IPS-20b (cell line): ENCODE measurements at regions not wholly inside any gene's neighbourhood (a gene's known extent, or its start where the extent isn't known, plus 50 kb on each side); places are given as distances from the start of the nearest gene placed in this dataset.
"Not testable (repeated sequence)": the region's sequence is repeated elsewhere in the genome, so short reads cannot be mapped to it uniquely, and the experiment has no call there.

ENCODE experiments used
- H3K27ac ChIP-seq: one replicate; pipeline ENCODE4 v1.5.1; 2013; ENCODE audit warnings: low read length
- H3K27me3 ChIP-seq: 2 replicates; pipeline ENCODE4 v1.6.1; 2013; ENCODE audit warnings: mild to moderate bottlenecking, low read length, inconsistent platforms; ENCODE audit not compliant: insufficient read depth
- H3K36me3 ChIP-seq: 2 replicates; pipeline ENCODE4 v1.6.1; 2013; ENCODE audit warnings: low read depth, mild to moderate bottlenecking, inconsistent platforms, low read length, moderate library complexity; ENCODE audit not compliant: insufficient read depth
- H3K4me1 ChIP-seq: 2 replicates; pipeline ENCODE4 v1.6.1; 2013; ENCODE audit warnings: mild to moderate bottlenecking, control low read depth, inconsistent platforms, low read length, moderate library complexity; ENCODE audit not compliant: insufficient read depth
- H3K4me3 ChIP-seq: 2 replicates; pipeline ENCODE4 v1.5.1; 2013; ENCODE audit warnings: mild to moderate bottlenecking, low read length, inconsistent platforms
- H3K9ac ChIP-seq: 2 replicates; pipeline ENCODE4 v1.6.1; 2013; ENCODE audit warnings: low read depth, mild to moderate bottlenecking, inconsistent platforms, low read length, moderate library complexity
- H3K9me3 ChIP-seq: 2 replicates; pipeline ENCODE4 v1.6.1; 2013; ENCODE audit warnings: mild to moderate bottlenecking, low read depth, low read length, inconsistent platforms; ENCODE audit not compliant: insufficient read depth

- Histone ChIP-seq H3K4me1 (peaks cover 9% of the 10 kb centered on the region), H3K9me3 (no peaks in the 10 kb centered on the region; the same call in 1 of the 2 replicates), H3K27ac (no peak overlapping the region), H3K9ac (no peak overlapping the region), H3K36me3 (no peaks in the 10 kb centered on the region), H3K27me3 (no peaks in the 10 kb centered on the region), H3K4me3 (no peak overlapping the region)
Observed at GRCh38 chr1:57536749-57537423, 113.0 kb upstream of the DAB1 start.

GRCh38 chr1:57532299-57532698 lies 108.4 kb upstream of the DAB1 start:
- H3K27ac ChIP-seq: no peak overlapping the region
- peaks cover 11% of the 10 kb centered on the region for H3K9me3 ChIP-seq
- H3K4me1 ChIP-seq: no peaks in the 10 kb centered on the region
- H3K4me3 ChIP-seq: no peak overlapping the region
- no peaks in the 10 kb centered on the region for H3K27me3 ChIP-seq
- H3K9ac ChIP-seq: no peak overlapping the region
- no peaks in the 10 kb centered on the region for H3K36me3 ChIP-seq

- H3K4me3 ChIP-seq, H3K36me3 ChIP-seq, H3K27me3 ChIP-seq, H3K4me1 ChIP-seq, H3K27ac ChIP-seq, H3K9ac ChIP-seq: not testable (repeated sequence)
- H3K9me3 ChIP-seq: peaks cover 11% of the 10 kb centered on the region
Observed at GRCh38 chr1:57530911-57531260, 107.0 kb upstream of the DAB1 start.

- no peak overlapping the region for H3K9ac ChIP-seq
- H3K36me3 ChIP-seq: no peaks in the 10 kb centered on the region
- no peak overlapping the region for H3K27ac ChIP-seq
- H3K27me3 ChIP-seq: no peaks in the 10 kb centered on the region
- peaks cover 11% of the 10 kb centered on the region for H3K9me3 ChIP-seq
- no peak overlapping the region for H3K4me3 ChIP-seq
- no peaks in the 10 kb centered on the region for H3K4me1 ChIP-seq
Observed at GRCh38 chr1:57530206-57530910, 106.5 kb upstream of the DAB1 start.

- Histone ChIP-seq H3K4me1 (peaks cover 7% of the 10 kb centered on the region), H3K36me3 (no peaks in the 10 kb centered on the region), H3K9me3 (no peaks in the 10 kb centered on the region), H3K27me3 (no peaks in the 10 kb centered on the region), H3K9ac (no peak overlapping the region), H3K4me3 (no peak overlapping the region), H3K27ac (no peak overlapping the region)
Observed at GRCh38 chr1:57522575-57522974, 98.7 kb upstream of the DAB1 start.

DNA sequence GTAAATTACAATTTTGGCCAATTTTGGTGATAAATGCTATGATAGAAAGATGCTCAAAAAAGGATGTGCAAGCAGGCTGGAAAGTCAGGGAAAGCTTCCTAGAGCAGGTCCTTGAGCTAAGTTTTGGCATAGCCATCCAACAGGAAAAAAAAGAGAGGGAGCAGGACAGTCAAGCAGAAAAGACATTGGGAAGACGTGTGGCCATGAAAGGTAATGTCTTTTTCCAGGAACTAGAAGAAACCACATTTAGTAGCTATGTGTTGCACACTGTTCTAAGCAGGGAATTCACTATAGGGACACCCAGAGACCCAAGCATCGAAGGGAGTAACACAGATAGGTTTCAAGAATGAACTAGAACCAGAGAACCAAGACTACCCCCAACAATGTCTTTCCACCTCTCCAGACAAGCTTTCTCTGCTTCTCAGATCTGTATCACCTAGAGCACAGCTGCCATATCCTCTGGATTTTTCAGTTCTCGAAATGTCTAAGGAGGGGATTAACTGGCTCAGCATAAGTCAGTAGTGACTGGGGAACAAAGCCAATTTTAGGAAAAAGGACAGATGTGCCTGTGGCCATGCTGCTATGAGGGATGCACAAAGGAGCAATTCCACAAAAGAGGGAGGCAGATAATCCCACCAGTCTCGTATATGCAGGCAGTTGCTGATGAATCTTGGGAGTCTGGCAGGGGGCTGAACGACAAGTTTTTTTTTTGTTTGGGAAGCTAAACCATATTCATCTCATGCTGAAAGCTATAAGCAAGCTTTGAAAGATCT lies 97.1 kb upstream of the DAB1 start:
- no peaks in the 10 kb centered on the region for H3K27me3 ChIP-seq
- H3K27ac ChIP-seq: no peak overlapping the region
- no peak overlapping the region for H3K4me3 ChIP-seq
- peaks cover 11% of the 10 kb centered on the region for H3K4me1 ChIP-seq
- no peak overlapping the region for H3K9ac ChIP-seq
- no peaks in the 10 kb centered on the region for H3K9me3 ChIP-seq
- H3K36me3 ChIP-seq: no peaks in the 10 kb centered on the region

- Histone ChIP-seq H3K9me3 (no peaks in the 10 kb centered on the region), H3K4me3 (no peak overlapping the region), H3K4me1 (peaks cover 11% of the 10 kb centered on the region), H3K9ac (no peak overlapping the region), H3K36me3 (no peaks in the 10 kb centered on the region), H3K27ac (no peak overlapping the region), H3K27me3 (no peaks in the 10 kb centered on the region)
Observed at GRCh38 chr1:57518496-57518895, 94.6 kb upstream of the DAB1 start.

- no peak overlapping the region for H3K27ac ChIP-seq
- H3K4me1 ChIP-seq: peaks cover 11% of the 10 kb centered on the region
- H3K4me3 ChIP-seq: no peak overlapping the region
- H3K36me3 ChIP-seq: no peaks in the 10 kb centered on the region
- H3K9ac ChIP-seq: no peak overlapping the region
- H3K27me3 ChIP-seq: no peaks in the 10 kb centered on the region
- no peaks in the 10 kb centered on the region for H3K9me3 ChIP-seq
Observed at GRCh38 chr1:57517587-57518374, 93.9 kb upstream of the DAB1 start.

DNA sequence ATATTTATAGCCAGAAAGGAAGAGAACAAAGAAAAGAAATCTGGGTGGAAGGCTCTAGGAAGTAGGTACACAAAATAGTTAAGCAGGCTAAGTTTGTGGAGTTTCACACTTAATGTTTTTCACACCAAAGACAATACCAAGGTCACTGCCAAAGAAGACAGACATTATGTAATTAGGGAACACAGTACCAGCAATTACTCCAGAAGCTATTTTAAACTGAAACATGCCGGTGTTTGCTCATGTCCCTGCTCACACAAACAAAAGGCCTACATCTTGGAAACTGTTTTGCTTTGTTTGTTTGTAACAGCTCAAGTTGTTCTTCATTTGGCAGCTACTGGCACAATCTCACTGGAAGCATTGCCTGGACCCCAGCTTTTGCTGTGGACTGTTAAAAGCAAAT lies 88.5 kb upstream of the DAB1 start:
- no peaks in the 10 kb centered on the region for H3K9me3 ChIP-seq
- H3K27me3 ChIP-seq: no peaks in the 10 kb centered on the region
- no peak overlapping the region for H3K9ac ChIP-seq
- peaks cover 2% of the 10 kb centered on the region; the same call in 1 of the 2 replicates for H3K4me1 ChIP-seq
- no peak overlapping the region for H3K27ac ChIP-seq
- H3K4me3 ChIP-seq: no peak overlapping the region
- H3K36me3 ChIP-seq: no peaks in the 10 kb centered on the region

DNA sequence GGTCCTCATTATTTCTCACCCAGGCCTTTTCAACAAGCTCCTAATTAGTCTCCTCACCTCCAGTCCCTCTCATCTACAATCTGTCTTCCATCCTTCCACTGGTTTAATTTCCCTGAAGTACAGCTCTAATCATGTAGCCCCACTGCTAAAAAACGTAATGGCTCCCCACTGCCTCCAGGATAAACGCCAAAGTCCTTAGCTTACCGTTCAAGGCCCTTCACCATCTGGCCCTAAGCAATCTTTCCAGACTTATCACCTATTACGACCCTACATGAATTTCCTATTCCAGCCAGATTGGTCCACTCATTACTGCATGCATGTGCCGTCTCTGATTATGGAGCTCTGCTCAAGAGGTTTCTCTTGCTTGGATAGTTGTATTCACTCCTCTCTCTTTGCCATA lies 83.1 kb upstream of the DAB1 start:
- Histone ChIP-seq H3K4me3 (no peak overlapping the region), H3K4me1 (no peaks in the 10 kb centered on the region), H3K9ac (no peak overlapping the region), H3K27me3 (no peaks in the 10 kb centered on the region), H3K9me3 (no peaks in the 10 kb centered on the region), H3K36me3 (no peaks in the 10 kb centered on the region), H3K27ac (no peak overlapping the region)

GRCh38 chr1:57503337-57503736 lies 79.5 kb upstream of the DAB1 start:
- H3K36me3 ChIP-seq: no peaks in the 10 kb centered on the region
- H3K4me1 ChIP-seq: no peaks in the 10 kb centered on the region
- no peaks in the 10 kb centered on the region for H3K27me3 ChIP-seq
- no peak overlapping the region for H3K4me3 ChIP-seq
- H3K27ac ChIP-seq: no peak overlapping the region
- no peaks in the 10 kb centered on the region for H3K9me3 ChIP-seq
- H3K9ac ChIP-seq: no peak overlapping the region
